ENCODE measurements at regions not wholly inside any gene's neighbourhood (a gene's known extent, or its start where the extent isn't known, plus 50 kb on each side); places are given as distances from the start of the nearest gene placed in this dataset.

DNA sequence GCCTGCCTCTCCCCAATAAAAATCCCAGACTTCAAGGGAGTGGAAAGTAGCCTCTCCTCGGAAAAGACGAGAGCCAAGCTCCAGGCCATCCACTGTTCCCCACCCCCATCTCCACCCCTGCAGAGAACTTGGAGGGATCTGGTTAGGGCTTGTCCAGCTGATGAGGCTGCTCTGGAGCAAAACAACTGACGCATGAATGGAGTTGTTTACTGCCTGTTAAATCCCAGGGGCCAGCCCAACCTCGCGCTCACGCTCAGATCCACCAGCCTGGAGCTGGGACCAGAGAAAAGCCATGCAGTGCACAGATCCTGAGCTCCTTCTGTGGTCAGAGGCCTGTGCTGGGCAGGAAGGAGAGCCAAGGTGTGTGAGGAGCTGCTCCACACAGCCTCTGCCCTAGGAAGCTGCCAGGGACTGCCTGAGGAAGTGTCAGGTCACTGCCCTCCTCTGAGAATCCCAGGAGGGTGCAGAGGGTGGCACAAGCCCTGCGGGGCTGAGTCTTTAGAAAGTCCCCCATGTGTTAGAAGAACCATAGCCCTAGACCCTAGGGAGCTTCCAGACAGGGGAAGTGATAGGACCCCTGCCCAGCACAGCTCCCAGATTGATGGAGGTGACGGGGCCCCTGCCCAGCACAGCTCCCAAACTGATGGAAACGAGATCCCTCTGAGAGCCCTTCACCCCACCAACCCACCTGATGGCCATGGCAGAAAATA, 109.0 kb upstream of the IPO9 start:
- TF ChIP-seq, protein P1, sequence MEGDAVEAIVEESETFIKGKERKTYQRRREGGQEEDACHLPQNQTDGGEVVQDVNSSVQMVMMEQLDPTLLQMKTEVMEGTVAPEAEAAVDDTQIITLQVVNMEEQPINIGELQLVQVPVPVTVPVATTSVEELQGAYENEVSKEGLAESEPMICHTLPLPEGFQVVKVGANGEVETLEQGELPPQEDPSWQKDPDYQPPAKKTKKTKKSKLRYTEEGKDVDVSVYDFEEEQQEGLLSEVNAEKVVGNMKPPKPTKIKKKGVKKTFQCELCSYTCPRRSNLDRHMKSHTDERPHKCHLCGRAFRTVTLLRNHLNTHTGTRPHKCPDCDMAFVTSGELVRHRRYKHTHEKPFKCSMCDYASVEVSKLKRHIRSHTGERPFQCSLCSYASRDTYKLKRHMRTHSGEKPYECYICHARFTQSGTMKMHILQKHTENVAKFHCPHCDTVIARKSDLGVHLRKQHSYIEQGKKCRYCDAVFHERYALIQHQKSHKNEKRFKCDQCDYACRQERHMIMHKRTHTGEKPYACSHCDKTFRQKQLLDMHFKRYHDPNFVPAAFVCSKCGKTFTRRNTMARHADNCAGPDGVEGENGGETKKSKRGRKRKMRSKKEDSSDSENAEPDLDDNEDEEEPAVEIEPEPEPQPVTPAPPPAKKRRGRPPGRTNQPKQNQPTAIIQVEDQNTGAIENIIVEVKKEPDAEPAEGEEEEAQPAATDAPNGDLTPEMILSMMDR (IDR thresholded peaks at IDR 0.05) = no peak
- TF ChIP-seq POLR2A (IDR thresholded peaks at IDR 0.05) = no peak

All from right lobe of liver (tissue), 4 donors.